H1 (cell line): ENCODE measurements at regions not wholly inside any gene's neighbourhood (a gene's known extent, or its start where the extent isn't known, plus 50 kb on each side); places are given as distances from the start of the nearest gene placed in this dataset.

Experiments
- CTCF ChIA-PET: fragments of 300-600 bp; sonication (Branson Sonifier 250); formaldehyde crosslinking; loops from one replicate; lab custom pipeline; 2021; ENCODE audit not compliant: partially characterized antibody; lab: Charles Lee
- POLR2A ChIA-PET: fragments of 300-600 bp; sonication (Branson Sonifier 250); formaldehyde crosslinking; loops from one replicate; lab custom pipeline; 2021; ENCODE audit warnings: inconsistent platforms; ENCODE audit not compliant: partially characterized antibody; lab: Charles Lee
- DNase-seq, 2 experiments: peaks; one replicate each; pipeline versions ENCODE4 v3.0.0 to v3.0.0-alpha.2; 2010 to 2022; ENCODE audit warnings: low spot score in 2 of 2, low read depth in 1 of 2, mixed read lengths in 1 of 2
- FAIRE-seq: peaks from 2 replicates; lab custom pipeline; 2011; peaks lifted over from hg19 to GRCh38; lab: Jason Lieb, UNC
- H2AFZ ChIP-seq: 2 replicates; pipeline ENCODE4 v1.8.1; 2012; ENCODE audit warnings: low read length, inconsistent platforms
- H2AK5ac ChIP-seq: 2 replicates; pipeline ENCODE4 v1.6.1; 2013; ENCODE audit warnings: low read depth, low read length
- H2BK120ac ChIP-seq: replicated peaks from 2 replicates; pipeline ENCODE3; 2013; ENCODE audit warnings: low read depth, low read length, inconsistent platforms
- H2BK12ac ChIP-seq: 2 replicates; pipeline ENCODE4 v1.6.1; 2013; ENCODE audit warnings: low read depth, low read length
- H2BK15ac ChIP-seq: 2 replicates; pipeline ENCODE4 v1.6.1; 2013; ENCODE audit warnings: low read length
- H2BK20ac ChIP-seq: 2 replicates; pipeline ENCODE4 v1.6.1; 2013; ENCODE audit warnings: low read length
- H2BK5ac ChIP-seq: 2 replicates; pipeline ENCODE4 v1.6.1; 2013; ENCODE audit warnings: low read depth, low read length
- H3K14ac ChIP-seq: 2 replicates; pipeline ENCODE4 v1.6.1; 2013; ENCODE audit warnings: inconsistent platforms; ENCODE audit not compliant: insufficient read length
- H3K18ac ChIP-seq: 2 replicates; pipeline ENCODE4 v1.6.1; 2013; ENCODE audit warnings: low read length; ENCODE audit errors: extremely low read depth
- H3K23ac ChIP-seq: 2 replicates; pipeline ENCODE4 v1.6.1; 2013; ENCODE audit warnings: inconsistent platforms; ENCODE audit not compliant: insufficient read length
- H3K23me2 ChIP-seq: 2 replicates; pipeline ENCODE4 v1.6.1; 2013; ENCODE audit warnings: low read depth, low read length
- H3K27ac ChIP-seq: 2 replicates; pipeline ENCODE4 v1.6.1; 2011; ENCODE audit warnings: low read depth, low read length, inconsistent platforms
- H3K27me3 ChIP-seq, 4 experiments: replicated peaks in 1 of 4; 1 replicate in 1 of 4; 2 replicates in 3 of 4; pipeline versions ENCODE4 v1.6.1 to v1.8.1; 2011 to 2013; ENCODE audit warnings: low read length in 3 of 4, mild to moderate bottlenecking in 3 of 4, inconsistent platforms in 2 of 4, mixed read lengths in 2 of 4, moderate library complexity in 1 of 4; ENCODE audit not compliant: control insufficient read depth in 3 of 4, insufficient read depth in 3 of 4; ENCODE audit errors: extremely low read depth in 1 of 4
- H3K36me3 ChIP-seq, 4 experiments: 2 replicates each; pipeline versions ENCODE4 v1.6.1 to v1.8.1; 2011 to 2013; ENCODE audit warnings: mild to moderate bottlenecking in 4 of 4, low read length in 3 of 4, moderate library complexity in 2 of 4, control low read depth in 1 of 4, inconsistent platforms in 1 of 4; ENCODE audit not compliant: insufficient read depth in 4 of 4, control insufficient read depth in 2 of 4
- H3K4ac ChIP-seq: replicated peaks from 2 replicates; pipeline ENCODE3; 2013; ENCODE audit warnings: low read length, low read depth, mixed read lengths, inconsistent platforms; ENCODE audit not compliant: insufficient read length
- H3K4me1 ChIP-seq, 4 experiments: replicated peaks in 1 of 4; 1 replicate in 1 of 4; 2 replicates in 3 of 4; pipeline versions ENCODE4 v1.6.1 to v1.8.1; 2011 to 2013; ENCODE audit warnings: low read length in 3 of 4, inconsistent platforms in 2 of 4, mixed read lengths in 1 of 4; ENCODE audit not compliant: insufficient read depth in 4 of 4, control insufficient read depth in 3 of 4
- H3K4me2 ChIP-seq, 2 experiments: 2 replicates each; pipeline versions ENCODE4 v1.6.1 to v1.8.1; 2011 to 2013; ENCODE audit warnings: low read depth in 2 of 2, low read length in 2 of 2, control low read depth in 1 of 2, inconsistent platforms in 1 of 2, mild to moderate bottlenecking in 1 of 2; ENCODE audit not compliant: insufficient read depth in 1 of 2
- H3K4me3 ChIP-seq, 4 experiments: fragments of 200-600, 300-600 bp in 1 of 4; sonication (generic), shearing (Covaris generic), sonication (Bioruptor Twin) in 1 of 4; 2 replicates each; pipeline versions ENCODE4 v1.5.1 to v1.8.1; 2011 to 2016; ENCODE audit warnings: low read length in 4 of 4, low read depth in 3 of 4, control low read depth in 2 of 4, inconsistent platforms in 2 of 4, mild to moderate bottlenecking in 2 of 4, mixed read lengths in 1 of 4, moderate library complexity in 1 of 4; ENCODE audit not compliant: insufficient read depth in 2 of 4; ENCODE audit errors: extremely low read depth in 1 of 4
- H3K56ac ChIP-seq: replicated peaks from 2 replicates; pipeline ENCODE3; 2013; ENCODE audit warnings: low read depth, mild to moderate bottlenecking, mixed read lengths, low read length, inconsistent platforms; ENCODE audit not compliant: insufficient read length
- H3K79me1 ChIP-seq: 2 replicates; pipeline ENCODE4 v1.6.1; 2013; ENCODE audit warnings: low read depth, low read length, control low read depth
- H3K79me2 ChIP-seq, 2 experiments: 2 replicates each; pipeline versions ENCODE4 v1.6.1 to v1.8.1; 2012 to 2013; ENCODE audit warnings: low read length in 2 of 2, mild to moderate bottlenecking in 2 of 2, inconsistent platforms in 1 of 2; ENCODE audit not compliant: insufficient read depth in 2 of 2, control insufficient read depth in 1 of 2
- H3K9ac ChIP-seq, 4 experiments: replicated peaks in 1 of 4; 1 replicate in 1 of 4; 2 replicates in 3 of 4; pipeline versions ENCODE4 v1.6.1 to v1.8.1; 2011 to 2013; ENCODE audit warnings: low read depth in 3 of 4, low read length in 3 of 4, control low read depth in 2 of 4, mild to moderate bottlenecking in 2 of 4, moderate library complexity in 2 of 4, inconsistent platforms in 1 of 4; ENCODE audit errors: extremely low read depth in 1 of 4
- H3K9me3 ChIP-seq, 2 experiments: 2 replicates each; pipeline versions ENCODE4 v1.6.1 to v1.8.1; 2012 to 2013; ENCODE audit warnings: mild to moderate bottlenecking in 2 of 2, moderate library complexity in 2 of 2, control low read depth in 1 of 2, inconsistent platforms in 1 of 2, low read depth in 1 of 2, low read length in 1 of 2, mixed read lengths in 1 of 2; ENCODE audit not compliant: insufficient read depth in 2 of 2
- H4K20me1 ChIP-seq, 2 experiments: replicated peaks in 1 of 2; 2 replicates each; pipeline versions ENCODE3 to v1.8.1; 2011 to 2013; ENCODE audit warnings: inconsistent platforms in 2 of 2, low read length in 2 of 2, mild to moderate bottlenecking in 1 of 2; ENCODE audit not compliant: insufficient read depth in 2 of 2, control insufficient read depth in 1 of 2
- H4K5ac ChIP-seq: 2 replicates; pipeline ENCODE4 v1.6.1; 2013; ENCODE audit warnings: low read length, low read depth, mixed read lengths, inconsistent platforms; ENCODE audit not compliant: insufficient read length
- H4K8ac ChIP-seq: 2 replicates; pipeline ENCODE4 v1.8.0; 2013; ENCODE audit warnings: mild to moderate bottlenecking, moderate library complexity, low read length, inconsistent platforms; ENCODE audit not compliant: insufficient read depth; ENCODE audit errors: extremely low read depth
- H4K91ac ChIP-seq: replicated peaks from 2 replicates; pipeline ENCODE3; 2013; ENCODE audit warnings: low read length, mixed read lengths, inconsistent platforms; ENCODE audit not compliant: insufficient read length
- BRCA1 ChIP-seq: IDR thresholded peaks from 2 replicates; pipeline ENCODE4 v1.6.1; 2012; ENCODE audit warnings: low read depth, low read length, improper control_type of control experiment
- CBX8 ChIP-seq: fragments of 300-800, 300-1000 bp; sonication (generic); IDR thresholded peaks from 2 replicates; pipeline ENCODE4 v1.7.1; 2016; ENCODE audit warnings: low read depth, low read length, borderline replicate concordance
- CEBPB ChIP-seq: IDR thresholded peaks from 2 replicates; pipeline ENCODE4 v1.6.1; 2012; ENCODE audit warnings: low read depth, low read length
- CHD2 ChIP-seq: IDR thresholded peaks from 2 replicates; pipeline ENCODE4 v1.6.1; 2012; ENCODE audit warnings: low read length, improper control_type of control experiment
- KDM5A ChIP-seq: fragments of 200-600 bp; IDR thresholded peaks from 2 replicates; pipeline ENCODE4 v1.7.1; 2012; ENCODE audit warnings: mild to moderate bottlenecking, low read length, inconsistent platforms, mixed read lengths
- POLR2A ChIP-seq, 2 experiments: IDR thresholded peaks; 1 replicate in 1 of 2; 2 replicates in 1 of 2; pipeline ENCODE4 v1.6.1; 2011; ENCODE audit warnings: low read depth in 2 of 2, low read length in 2 of 2, mild to moderate bottlenecking in 2 of 2; ENCODE audit errors: control extremely low read depth in 1 of 2
- SIRT6 ChIP-seq: IDR thresholded peaks from one replicate; pipeline ENCODE4 v1.7.1; 2012; ENCODE audit warnings: low read length, inconsistent platforms
- SIX5 ChIP-seq: IDR thresholded peaks from 2 replicates; pipeline ENCODE4 v1.6.1; 2011; ENCODE audit warnings: mild to moderate bottlenecking, low read depth, low read length
- SRF ChIP-seq: IDR thresholded peaks from 2 replicates; pipeline ENCODE4 v1.6.1; 2011; ENCODE audit warnings: mild to moderate bottlenecking, low read depth, low read length, moderate library complexity
- TAF1 ChIP-seq: IDR thresholded peaks from 2 replicates; pipeline ENCODE4 v1.6.1; 2011; ENCODE audit warnings: mild to moderate bottlenecking, low read depth, low read length
- TBP ChIP-seq: IDR thresholded peaks from 2 replicates; pipeline ENCODE4 v1.6.1; 2011; ENCODE audit warnings: low read depth, low read length, improper control_type of control experiment
- TEAD4 ChIP-seq: IDR thresholded peaks from 2 replicates; pipeline ENCODE4 v1.6.1; 2012; ENCODE audit warnings: low read depth, low read length, inconsistent platforms, mixed read lengths
- WGBS, 2 experiments: shearing (Covaris generic) in 1 of 2; methylation state at CpG; one replicate each; pipeline versions ENCODE4 v1.1.6 to v1.1.7; 2013 to 2015; ENCODE audit warnings: low lambda C conversion rate in 2 of 2, mixed read lengths in 2 of 2, inconsistent platforms in 1 of 2, low coverage in 1 of 2, missing lambda C conversion rate in 1 of 2; ENCODE audit not compliant: insufficient replicate concordance in 2 of 2, insufficient coverage in 1 of 2, insufficient read length in 1 of 2; ENCODE audit errors: extremely low coverage in 1 of 2, missing lambda C conversion rate in 1 of 2; 5-methylcytosine and 5-hydroxymethylcytosine counted together
- TF ChIP-seq, protein P1 (sequence below): IDR thresholded peaks from 2 replicates; pipeline ENCODE4 v1.6.1; 2012; ENCODE audit warnings: low read length, inconsistent platforms

DNA sequence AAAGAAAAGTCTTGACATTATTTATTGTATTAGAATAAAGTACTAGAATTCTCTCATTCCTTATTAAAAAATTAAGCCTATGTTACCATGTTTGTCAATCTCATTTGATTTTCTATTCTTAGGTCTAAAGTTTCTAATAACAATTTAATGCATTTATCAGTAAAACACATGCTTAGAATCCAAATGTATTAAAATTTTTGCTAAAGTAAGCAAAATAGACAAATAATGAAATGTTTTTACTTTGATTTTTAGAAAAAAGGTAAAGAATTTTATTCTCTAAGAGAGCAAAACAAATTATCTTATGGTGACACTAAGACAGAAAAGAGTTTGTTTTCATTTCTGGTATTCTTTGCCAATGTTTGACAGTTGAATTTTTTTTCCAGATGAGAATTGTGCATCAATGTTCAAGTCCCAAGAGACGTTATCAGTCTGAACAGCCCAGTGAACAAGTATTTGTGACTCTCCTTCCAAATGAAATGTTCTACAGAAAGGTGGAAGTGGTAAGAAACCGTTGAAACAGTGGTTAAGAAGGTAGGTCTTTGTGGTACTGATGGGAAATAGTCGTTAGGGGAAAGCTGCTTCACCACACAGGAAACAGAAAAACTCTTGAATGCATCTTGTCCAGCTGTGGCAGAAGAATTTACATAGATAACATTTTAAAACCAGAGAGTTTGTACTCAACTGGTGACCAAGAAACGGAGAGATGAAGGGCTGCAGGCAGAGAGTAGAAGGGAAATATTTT, 402.5 kb downstream of the PTPRC start:
- Histone ChIP-seq H3K27ac (no peak overlapping the region), H3K23ac (no peak overlapping the region), H3K79me2 (no peaks in the 10 kb centered on the region), H4K5ac (no peak overlapping the region), H2BK120ac (no peak overlapping the region), H3K23me2 (no peaks in the 10 kb centered on the region), H3K14ac (no peak overlapping the region), H3K9ac (no peak overlapping the region), H2BK5ac (no peak overlapping the region), H3K27me3 (no peaks in the 10 kb centered on the region), H3K4me1 (no peaks in the 10 kb centered on the region), H3K79me1 (no peaks in the 10 kb centered on the region), H3K9me3 (no peaks in the 10 kb centered on the region), H4K20me1 (no peaks in the 10 kb centered on the region), H2BK15ac (no peak overlapping the region), H3K36me3 (no peaks in the 10 kb centered on the region), H3K56ac (no peak overlapping the region), H4K91ac (no peak overlapping the region), H3K4me2 (no peak overlapping the region), H2AFZ (peak overlapping the region; percentile 3; the same call in 1 of the 2 replicates), H3K18ac (no peak overlapping the region), H2AK5ac (no peak overlapping the region), H2BK12ac (no peak overlapping the region), H3K4ac (no peak overlapping the region), H3K4me3 (no peak overlapping the region), H2BK20ac (no peak overlapping the region), H4K8ac (no peak overlapping the region)
- FAIRE-seq (no peak), DNase-seq (no peak)
- ChIA-PET CTCF (interaction anchor here (1.0 to 1.2 kb wide), 2 partner anchors 13 to 72 kb away, joined by 3 to 5 read pairs; no protein-coding TSS in a partner anchor), POLR2A (no interaction called here)
- 59% methylated on average over 4 of the region's 4 CpGs; no CpG with 5 or more reads in 1 of the 2 experiments for WGBS, 2 experiments
- TF ChIP-seq, protein P1, sequence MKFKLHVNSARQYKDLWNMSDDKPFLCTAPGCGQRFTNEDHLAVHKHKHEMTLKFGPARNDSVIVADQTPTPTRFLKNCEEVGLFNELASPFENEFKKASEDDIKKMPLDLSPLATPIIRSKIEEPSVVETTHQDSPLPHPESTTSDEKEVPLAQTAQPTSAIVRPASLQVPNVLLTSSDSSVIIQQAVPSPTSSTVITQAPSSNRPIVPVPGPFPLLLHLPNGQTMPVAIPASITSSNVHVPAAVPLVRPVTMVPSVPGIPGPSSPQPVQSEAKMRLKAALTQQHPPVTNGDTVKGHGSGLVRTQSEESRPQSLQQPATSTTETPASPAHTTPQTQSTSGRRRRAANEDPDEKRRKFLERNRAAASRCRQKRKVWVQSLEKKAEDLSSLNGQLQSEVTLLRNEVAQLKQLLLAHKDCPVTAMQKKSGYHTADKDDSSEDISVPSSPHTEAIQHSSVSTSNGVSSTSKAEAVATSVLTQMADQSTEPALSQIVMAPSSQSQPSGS: no peak
- no peak for TF ChIP-seq POLR2A (IDR thresholded peaks at IDR 0.05; ENCODE audit: control extremely low read depth in 1 of 2, low read depth in 2 of 2, low read length in 2 of 2)
- TF ChIP-seq SRF: no peak
- no peak for TF ChIP-seq SIX5
- TF ChIP-seq CHD2: no peak
- no peak for TF ChIP-seq KDM5A
- TF ChIP-seq CEBPB: no peak
- no peak for TF ChIP-seq TEAD4
- no peak for TF ChIP-seq CBX8
- no peak for TF ChIP-seq TAF1
- no peak for TF ChIP-seq SIRT6
- no peak for TF ChIP-seq TBP
- no peak for TF ChIP-seq BRCA1
